ENCODE measurements at regions not wholly inside any gene's neighbourhood (a gene's known extent, or its start where the extent isn't known, plus 50 kb on each side); places are given as distances from the start of the nearest gene placed in this dataset.
A peak's percentile ranks its signal among the peaks of the same experiment; 100 is the strongest.

GRCh38 chr18:43883886-43884285, 606.6 kb upstream of the SYT4 start:
- DNase-seq (ENCODE audit: low spot score), result no peak

GRCh38 chr18:43886341-43886740, 609.1 kb upstream of the SYT4 start:
- no peak for DNase-seq (ENCODE audit: low spot score)

GRCh38 chr18:43887491-43887890, 610.2 kb upstream of the SYT4 start:
- no peak for DNase-seq (ENCODE audit: low spot score)

- no peak for DNase-seq (ENCODE audit: low spot score)
Measured at GRCh38 chr18:43888598-43888997, 611.3 kb upstream of the SYT4 start.

- DNase-seq (ENCODE audit: low spot score), result peak; percentile 8
Measured at GRCh38 chr18:43893001-43893637, 615.8 kb upstream of the SYT4 start.

GRCh38 chr18:43904209-43904837, 627.0 kb upstream of the SYT4 start:
- DNase-seq (ENCODE audit: low spot score), result no peak

- DNase-seq (ENCODE audit: low spot score), result no peak
Measured at GRCh38 chr18:43914018-43914417, 636.7 kb upstream of the SYT4 start.

GRCh38 chr18:43916984-43917383, 639.7 kb upstream of the SYT4 start:
- no peak for DNase-seq (ENCODE audit: low spot score)

- DNase-seq (ENCODE audit: low spot score), result no peak
Measured at GRCh38 chr18:43917520-43917919, 640.2 kb upstream of the SYT4 start.

GRCh38 chr18:43919551-43919950, 642.3 kb upstream of the SYT4 start:
- no peak for DNase-seq (ENCODE audit: low spot score)

GRCh38 chr18:43931439-43931838, 654.1 kb upstream of the SYT4 start:
- no peak for DNase-seq (ENCODE audit: low spot score)

- no peak for DNase-seq (ENCODE audit: low spot score)
Measured at GRCh38 chr18:43932140-43932539, 654.9 kb upstream of the SYT4 start.

GRCh38 chr18:43933177-43933576, 655.9 kb upstream of the SYT4 start:
- no peak for DNase-seq (ENCODE audit: low spot score)

- no peak for DNase-seq (ENCODE audit: low spot score)
Measured at GRCh38 chr18:43934322-43934721, 657.0 kb upstream of the SYT4 start.

GRCh38 chr18:43934781-43935471, 657.6 kb upstream of the SYT4 start:
- DNase-seq (ENCODE audit: low spot score), result no peak

GRCh38 chr18:43936176-43936575, 658.9 kb upstream of the SYT4 start:
- DNase-seq (ENCODE audit: low spot score), result no peak

GRCh38 chr18:43949291-43949690, 672.0 kb upstream of the SYT4 start:
- DNase-seq (ENCODE audit: low spot score), result no peak

- no peak for DNase-seq (ENCODE audit: low spot score)
Measured at GRCh38 chr18:43950062-43950461, 672.8 kb upstream of the SYT4 start.

- no peak for DNase-seq (ENCODE audit: low spot score)
Measured at GRCh38 chr18:43952398-43952797, 675.1 kb upstream of the SYT4 start.

GRCh38 chr18:43961722-43962121, 684.4 kb upstream of the SYT4 start:
- DNase-seq (ENCODE audit: low spot score), result no peak

- no peak for DNase-seq (ENCODE audit: low spot score)
Measured at GRCh38 chr18:43964666-43965065, 687.4 kb upstream of the SYT4 start.

GRCh38 chr18:43965691-43966090, 688.4 kb upstream of the SYT4 start:
- DNase-seq (ENCODE audit: low spot score), result no peak

GRCh38 chr18:43970656-43971055, 693.4 kb upstream of the SYT4 start:
- DNase-seq (ENCODE audit: low spot score), result no peak

- no peak for DNase-seq (ENCODE audit: low spot score)
Measured at GRCh38 chr18:43978174-43978573, 700.9 kb upstream of the SYT4 start.

Data from hepatic stellate cell (primary cell).